ENCODE measurements at regions not wholly inside any gene's neighbourhood (a gene's known extent, or its start where the extent isn't known, plus 50 kb on each side); places are given as distances from the start of the nearest gene placed in this dataset.

GRCh38 chr11:19441752-19442553 lies 201.2 kb upstream of the E2F8 start:
- ChIA-PET CTCF (interaction anchor here (1.0 to 1.3 kb wide), 2 partner anchors 18 to 28 kb away, joined by 3 read pairs; no protein-coding TSS in a partner anchor), RAD21 (ENCODE audit: unreplicated experiment) (interaction anchor here (0.8 to 2.2 kb wide), 4 partner anchors 9 to 116 kb away, joined by 3 to 9 read pairs (median 6); no protein-coding TSS in a partner anchor), POLR2A (interaction anchor here (0.8 to 1.3 kb wide), 3 partner anchors 8 to 32 kb away, joined by 3 read pairs; no protein-coding TSS in a partner anchor), SMC1A (ENCODE audit: uncharacterized antibody, unreplicated experiment) (interaction anchor here (0.5 to 3.1 kb wide), 10 partner anchors 9 to 118 kb away, joined by 3 to 23 read pairs (median 3); no protein-coding TSS in a partner anchor)
- DNase-seq (ENCODE audit: low read depth, low spot score) (peak; percentile 95), FAIRE-seq (peak; percentile 75), ATAC-seq (peak; percentile 95)
- in situ Hi-C loops (cut with MboI) = no loop called here
- no peaks in the 10 kb centered on the region for H4K20me1 ChIP-seq (ENCODE audit: control insufficient read depth, insufficient read depth)
- 23% methylated on average over 11 of the region's 11 CpGs for WGBS (ENCODE audit: insufficient coverage, insufficient replicate concordance, low lambda C conversion rate, missing lambda C conversion rate)
- intact Hi-C loops (cut with micrococcal nuclease; ENCODE audit: unreplicated experiment) = loop anchor here (2.0 to 10.0 kb wide), 2 partner anchors 33 to 327 kb away; partner anchors contain the start of gene ZDHHC13
- peak overlapping the region; percentile 89 for H3K4me2 ChIP-seq (ENCODE audit: control insufficient read depth, insufficient read depth)
- peaks cover 27% of the 10 kb centered on the region for H3K4me1 ChIP-seq (ENCODE audit: control insufficient read depth, insufficient read depth, low read length)
- BruUV-seq (replicated peaks) = no TSS peak
- H3K36me3 ChIP-seq (ENCODE audit: control insufficient read depth in 2 of 2, insufficient read depth in 2 of 2, low read length in 1 of 2) = no peaks in the 10 kb centered on the region
- H3K27me3 ChIP-seq (replicated peaks in 1 of 2; ENCODE audit: control insufficient read depth in 2 of 2, insufficient read depth in 2 of 2, low read length in 1 of 2) = no peaks in the 10 kb centered on the region
- H2AFZ ChIP-seq (ENCODE audit: control insufficient read depth, low read depth, low read length) = peak overlapping the region; percentile 81
- no peaks in the 10 kb centered on the region for H3K9me3 ChIP-seq (replicated peaks; ENCODE audit: control insufficient read depth, insufficient read depth, low read length)
- no peak overlapping the region for H3K4me3 ChIP-seq
- H3K27ac ChIP-seq (ENCODE audit: control insufficient read depth, insufficient read depth) = peak overlapping the region; percentile 88
- H3K79me2 ChIP-seq (ENCODE audit: control insufficient read depth, insufficient read depth, low read length) = no peaks in the 10 kb centered on the region
- H3K9ac ChIP-seq (ENCODE audit: control insufficient read depth, insufficient read depth, low read length) = peak overlapping the region; percentile 53; the same call in 1 of the 2 replicates
- TF ChIP-seq MEF2B (IDR thresholded peaks at IDR 0.05; ENCODE audit: partially characterized antibody, poor library complexity, severe bottlenecking) (peak; percentile 92), E2F8 (IDR thresholded peaks at IDR 0.05; ENCODE audit: low read depth, partially characterized antibody) (no peak), EZH2 (IDR thresholded peaks at IDR 0.05; ENCODE audit: borderline replicate concordance, control insufficient read depth, low read depth, low read length) (no peak), SMAD1 (IDR thresholded peaks at IDR 0.05; ENCODE audit: low read depth, partially characterized antibody) (peak; percentile 20), POLR2A (IDR thresholded peaks at IDR 0.05; ENCODE audit: low read depth, low read length) (no peak), MEF2A (IDR thresholded peaks at IDR 0.05; ENCODE audit: insufficient read depth, low read depth, low read length) (peak; percentile 90), RAD21 (IDR thresholded peaks at IDR 0.05; ENCODE audit: insufficient read depth, low read depth, low read length) (peak; percentile 22; the same call in 1 of the 2 replicates), PML (IDR thresholded peaks at IDR 0.05; ENCODE audit: low read length) (peak; percentile 73; the same call in 1 of the 2 replicates), RELA (IDR thresholded peaks at IDR 0.05; ENCODE audit: borderline replicate concordance, partially characterized antibody) (peak; percentile 83), CHD2 (IDR thresholded peaks at IDR 0.05; ENCODE audit: borderline replicate concordance, low read depth, low read length) (peak; percentile 41; the same call in 1 of the 2 replicates), SMC3 (IDR thresholded peaks at IDR 0.05; ENCODE audit: borderline replicate concordance, low read length) (no peak), ZNF622 (IDR thresholded peaks at IDR 0.05) (no peak), BHLHE40 (IDR thresholded peaks at IDR 0.05; ENCODE audit: borderline replicate concordance in 1 of 2, low read depth in 2 of 2, low read length in 1 of 2) (peak; percentile 65 to 84; a peak in 3 of 4 replicates), SREBF2 (IDR thresholded peaks at IDR 0.05; ENCODE audit: low read length) (no peak), EED (IDR thresholded peaks at IDR 0.05; ENCODE audit: low read depth) (peak; percentile 99), USF1 (IDR thresholded peaks at IDR 0.05; ENCODE audit: borderline replicate concordance, extremely low read length, insufficient read depth, low read depth, low read length) (no peak), ZNF217 (IDR thresholded peaks at IDR 0.05) (peak; percentile 80; the same call in 1 of the 2 replicates), BCL11A (IDR thresholded peaks at IDR 0.05; ENCODE audit: low read depth, low read length) (peak; percentile 100), HDAC6 (IDR thresholded peaks at IDR 0.05; ENCODE audit: unreplicated experiment) (no peak), POU2F2 (IDR thresholded peaks at IDR 0.05; ENCODE audit: borderline replicate concordance, low read depth, low read length) (peak; percentile 91; the same call in 2 of the 3 replicates), RFX5 (IDR thresholded peaks at IDR 0.05; ENCODE audit: low read depth, low read length) (no peak)

All from GM12878 (cell line).